ENCODE measurements at regions not wholly inside any gene's neighbourhood (a gene's known extent, or its start where the extent isn't known, plus 50 kb on each side); places are given as distances from the start of the nearest gene placed in this dataset.

DNA sequence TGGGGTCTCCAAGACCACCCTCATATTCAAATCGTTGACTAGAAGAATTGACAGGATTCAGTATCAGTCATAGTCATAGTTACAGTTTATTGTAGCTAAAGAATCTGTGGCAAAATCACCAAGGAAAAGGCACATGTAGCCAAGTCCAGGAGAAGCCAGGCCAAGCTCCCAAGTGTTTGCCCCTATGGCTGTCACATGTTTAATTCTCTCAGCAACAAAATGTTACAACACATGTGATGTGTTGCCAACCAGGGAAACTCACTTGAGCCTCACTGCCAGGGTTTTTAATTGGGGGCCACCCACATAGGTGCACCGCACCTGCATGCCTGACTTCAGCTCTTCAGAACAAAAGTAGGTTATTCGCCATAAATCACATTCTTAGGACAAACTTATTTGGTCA lies 1030.9 kb upstream of the CELF2 start:
- Histone ChIP-seq H3K4me3 (ENCODE audit: extremely low read depth, insufficient read depth, low read length, poor library complexity, severe bottlenecking) (no peak overlapping the region), H3K9me3 (ENCODE audit: control insufficient read depth, low read length) (no peaks in the 10 kb centered on the region), H3K4me1 (ENCODE audit: control insufficient read depth, insufficient read depth, low read length, poor library complexity, severe bottlenecking) (no peaks in the 10 kb centered on the region), H3K27ac (ENCODE audit: low read depth, low read length, severe bottlenecking) (no peak overlapping the region), H3K36me3 (ENCODE audit: control insufficient read depth, insufficient read depth, low read length) (no peaks in the 10 kb centered on the region)
- WGBS, 2 experiments (ENCODE audit: insufficient coverage in 2 of 2) = 86 to 100% methylated on average over 1 of the region's 3 CpGs

DNA sequence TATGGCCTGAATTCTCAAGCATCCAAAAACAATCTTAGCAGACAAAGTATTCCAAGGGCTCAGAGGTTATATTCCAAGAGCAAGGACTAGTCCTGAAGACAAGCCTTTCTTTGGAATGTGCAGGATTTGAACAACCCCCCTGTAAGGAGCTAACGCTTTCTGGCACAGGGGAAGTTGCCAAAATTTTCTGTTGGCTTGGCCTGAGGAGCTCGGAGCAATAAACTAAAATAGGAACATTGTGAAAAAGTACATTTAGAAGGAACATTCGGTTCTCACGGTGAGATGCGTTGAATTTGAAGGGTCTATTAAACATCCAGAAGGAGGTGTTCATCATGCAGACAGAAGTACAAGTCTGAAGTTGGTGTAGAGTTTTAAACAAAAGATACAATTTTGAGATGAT lies 1030.5 kb upstream of the CELF2 start:
- no peaks in the 10 kb centered on the region for H3K36me3 ChIP-seq (ENCODE audit: control insufficient read depth, insufficient read depth, low read length)
- no peaks in the 10 kb centered on the region for H3K9me3 ChIP-seq (ENCODE audit: control insufficient read depth, low read length)
- no peaks in the 10 kb centered on the region for H3K4me1 ChIP-seq (ENCODE audit: control insufficient read depth, insufficient read depth, low read length, poor library complexity, severe bottlenecking)
- 95 to 100% methylated on average over 5 of the region's 5 CpGs for WGBS, 2 experiments (ENCODE audit: insufficient coverage in 2 of 2)
- no peak overlapping the region for H3K27ac ChIP-seq (ENCODE audit: low read depth, low read length, severe bottlenecking)
- H3K4me3 ChIP-seq (ENCODE audit: extremely low read depth, insufficient read depth, low read length, poor library complexity, severe bottlenecking) = no peak overlapping the region

DNA sequence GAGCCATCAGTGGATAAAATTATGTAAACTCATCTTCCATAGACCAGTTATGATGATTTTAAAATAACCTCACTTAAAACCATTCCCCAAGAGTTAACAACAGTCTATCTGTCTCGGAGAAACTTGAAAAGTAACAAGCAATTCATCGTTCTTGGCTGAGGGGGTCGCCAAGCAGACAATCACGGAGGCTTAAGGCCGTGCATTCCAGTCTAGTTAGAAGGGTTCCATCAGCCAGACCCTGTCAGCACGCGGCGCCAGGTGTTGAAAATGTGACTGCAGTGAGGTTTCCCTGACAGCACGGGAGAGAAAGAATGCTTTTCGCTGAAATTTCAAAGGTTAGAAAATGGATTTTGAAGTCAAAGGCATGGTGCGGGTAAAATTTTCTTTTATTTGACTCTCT lies 1025.0 kb upstream of the CELF2 start:
- WGBS, 2 experiments (ENCODE audit: insufficient coverage in 2 of 2) = 74 to 82% methylated on average over 7 to 10 of the region's 11 CpGs
- no peak overlapping the region for H3K4me3 ChIP-seq (ENCODE audit: extremely low read depth, insufficient read depth, low read length, poor library complexity, severe bottlenecking)
- no peaks in the 10 kb centered on the region for H3K9me3 ChIP-seq (ENCODE audit: control insufficient read depth, low read length)
- no peaks in the 10 kb centered on the region for H3K4me1 ChIP-seq (ENCODE audit: control insufficient read depth, insufficient read depth, low read length, poor library complexity, severe bottlenecking)
- no peaks in the 10 kb centered on the region for H3K36me3 ChIP-seq (ENCODE audit: control insufficient read depth, insufficient read depth, low read length)
- no peak overlapping the region for H3K27ac ChIP-seq (ENCODE audit: low read depth, low read length, severe bottlenecking)

DNA sequence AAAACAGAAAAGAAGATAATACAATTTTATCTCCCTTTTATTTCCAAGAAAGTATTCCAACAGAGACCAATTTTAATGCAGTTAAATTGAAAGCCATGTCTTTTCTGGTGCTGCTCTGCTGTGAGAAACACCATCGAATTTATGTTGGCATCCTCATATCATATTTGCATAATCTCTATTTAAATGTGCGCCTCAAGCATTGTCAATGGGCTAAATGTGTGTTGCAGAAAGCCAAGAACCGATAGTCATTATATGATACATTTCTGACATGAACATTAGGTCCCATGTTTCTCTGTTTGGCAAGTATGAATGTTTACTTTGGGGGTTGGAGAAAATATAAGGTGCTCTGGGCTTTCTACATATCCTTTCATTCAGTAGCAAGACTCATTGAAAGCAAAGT lies 1023.5 kb upstream of the CELF2 start:
- Histone ChIP-seq H3K4me1 (ENCODE audit: control insufficient read depth, insufficient read depth, low read length, poor library complexity, severe bottlenecking) (no peaks in the 10 kb centered on the region), H3K27ac (ENCODE audit: low read depth, low read length, severe bottlenecking) (no peak overlapping the region), H3K9me3 (ENCODE audit: control insufficient read depth, low read length) (no peaks in the 10 kb centered on the region), H3K4me3 (ENCODE audit: extremely low read depth, insufficient read depth, low read length, poor library complexity, severe bottlenecking) (no peak overlapping the region), H3K36me3 (ENCODE audit: control insufficient read depth, insufficient read depth, low read length) (no peaks in the 10 kb centered on the region)
- WGBS, 2 experiments (ENCODE audit: insufficient coverage in 2 of 2) = 100% methylated on average over 1 of the region's 3 CpGs; no CpG with 5 or more reads in 1 of the 2 experiments

DNA sequence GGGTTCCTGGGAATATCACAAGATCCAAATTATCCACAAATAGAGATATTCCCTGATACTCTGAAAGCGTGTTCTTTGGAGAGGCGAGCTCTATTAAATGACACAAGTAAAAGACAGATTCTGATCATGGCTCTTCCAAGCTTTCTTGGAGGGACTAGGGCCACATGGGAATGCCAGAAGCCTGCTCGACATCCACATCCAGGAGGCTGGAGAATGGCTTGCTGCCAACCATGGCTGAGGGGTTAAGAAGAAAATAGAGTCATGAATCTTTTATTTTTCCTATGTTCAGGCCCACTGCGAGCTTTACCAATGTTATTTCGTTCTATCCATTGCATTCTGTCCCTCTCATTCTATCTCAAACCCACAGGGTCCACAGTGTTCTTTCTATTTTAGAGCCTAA lies 1018.0 kb upstream of the CELF2 start:
- H3K9me3 ChIP-seq (ENCODE audit: control insufficient read depth, low read length) = no peaks in the 10 kb centered on the region
- H3K4me1 ChIP-seq (ENCODE audit: control insufficient read depth, insufficient read depth, low read length, poor library complexity, severe bottlenecking) = no peaks in the 10 kb centered on the region
- no peak overlapping the region for H3K27ac ChIP-seq (ENCODE audit: low read depth, low read length, severe bottlenecking)
- WGBS, 2 experiments (ENCODE audit: insufficient coverage in 2 of 2) = 96 to 98% methylated on average over 5 of the region's 5 CpGs
- H3K4me3 ChIP-seq (ENCODE audit: extremely low read depth, insufficient read depth, low read length, poor library complexity, severe bottlenecking) = no peak overlapping the region
- no peaks in the 10 kb centered on the region for H3K36me3 ChIP-seq (ENCODE audit: control insufficient read depth, insufficient read depth, low read length)

DNA sequence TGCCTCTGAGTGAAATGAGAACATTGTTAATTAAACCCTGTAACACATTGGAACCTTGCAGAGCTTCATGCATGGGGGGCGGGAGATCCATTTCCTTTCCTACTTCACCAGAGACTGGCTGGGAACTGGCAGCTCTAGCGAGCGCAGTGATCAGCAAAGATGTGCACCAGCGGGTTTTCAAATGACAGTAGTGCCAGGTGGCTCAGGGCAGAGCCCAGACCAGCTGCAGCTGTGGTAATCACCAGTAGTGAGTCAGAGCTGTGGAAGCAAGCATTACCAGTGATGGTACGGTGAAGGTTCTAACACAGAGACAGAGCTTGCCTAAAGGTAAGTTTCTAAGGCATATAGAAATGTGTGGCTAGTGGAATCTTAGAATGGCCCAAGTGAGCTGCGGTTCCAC lies 1009.7 kb upstream of the CELF2 start:
- 96 to 98% methylated on average over 4 to 6 of the region's 6 CpGs for WGBS, 2 experiments (ENCODE audit: insufficient coverage in 2 of 2)
- no peaks in the 10 kb centered on the region for H3K9me3 ChIP-seq (ENCODE audit: control insufficient read depth, low read length)
- H3K4me1 ChIP-seq (ENCODE audit: control insufficient read depth, insufficient read depth, low read length, poor library complexity, severe bottlenecking) = no peaks in the 10 kb centered on the region
- no peak overlapping the region for H3K4me3 ChIP-seq (ENCODE audit: extremely low read depth, insufficient read depth, low read length, poor library complexity, severe bottlenecking)
- H3K36me3 ChIP-seq (ENCODE audit: control insufficient read depth, insufficient read depth, low read length) = no peaks in the 10 kb centered on the region
- H3K27ac ChIP-seq (ENCODE audit: low read depth, low read length, severe bottlenecking) = no peak overlapping the region

DNA sequence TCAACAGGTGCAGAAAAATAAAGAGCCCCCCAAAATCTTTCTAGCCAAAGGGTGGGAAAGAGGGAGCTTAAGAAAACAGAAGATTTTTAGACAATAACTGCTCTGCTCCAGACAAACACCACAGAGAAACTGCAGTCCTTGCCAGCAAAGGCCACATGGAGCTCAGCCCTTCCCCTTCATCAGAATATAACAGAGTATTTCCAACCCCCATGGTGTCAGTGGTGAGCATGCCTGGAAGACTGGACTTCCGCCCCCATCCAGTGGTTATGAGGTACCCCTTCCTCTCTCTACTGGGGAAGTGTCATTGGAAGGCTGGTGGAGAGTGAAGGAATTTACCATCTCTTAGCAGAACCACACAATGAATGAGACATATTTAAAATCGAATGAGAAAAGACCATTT lies 1007.3 kb upstream of the CELF2 start:
- Histone ChIP-seq H3K27ac (ENCODE audit: low read depth, low read length, severe bottlenecking) (no peak overlapping the region), H3K36me3 (ENCODE audit: control insufficient read depth, insufficient read depth, low read length) (no peaks in the 10 kb centered on the region), H3K4me3 (ENCODE audit: extremely low read depth, insufficient read depth, low read length, poor library complexity, severe bottlenecking) (no peak overlapping the region), H3K4me1 (ENCODE audit: control insufficient read depth, insufficient read depth, low read length, poor library complexity, severe bottlenecking) (no peaks in the 10 kb centered on the region), H3K9me3 (ENCODE audit: control insufficient read depth, low read length) (no peaks in the 10 kb centered on the region)
- no CpG with 5 or more reads among the region's 2 CpGs for WGBS, 2 experiments (ENCODE audit: insufficient coverage in 2 of 2)

DNA sequence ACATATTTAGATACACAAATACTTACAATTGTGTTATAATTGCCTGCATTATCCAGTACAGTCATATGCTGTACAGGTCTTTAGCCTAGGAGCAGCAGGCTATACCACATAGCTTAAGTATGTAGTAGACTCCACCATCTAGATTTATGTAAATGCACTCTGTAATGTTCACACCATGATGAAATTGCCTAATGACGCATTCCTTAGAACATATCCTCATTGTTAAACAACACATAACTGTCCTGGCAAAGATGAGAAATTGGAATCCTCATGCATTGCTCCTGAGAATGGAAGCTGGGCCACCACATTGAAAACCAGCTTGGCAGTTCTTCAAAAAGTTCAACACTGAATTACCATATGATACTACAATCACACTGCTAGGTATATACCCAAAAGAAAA lies 1002.8 kb upstream of the CELF2 start:
- Histone ChIP-seq H3K4me3 (ENCODE audit: extremely low read depth, insufficient read depth, low read length, poor library complexity, severe bottlenecking) (no peak overlapping the region), H3K36me3 (ENCODE audit: control insufficient read depth, insufficient read depth, low read length) (no peaks in the 10 kb centered on the region), H3K4me1 (ENCODE audit: control insufficient read depth, insufficient read depth, low read length, poor library complexity, severe bottlenecking) (no peaks in the 10 kb centered on the region), H3K9me3 (ENCODE audit: control insufficient read depth, low read length) (no peaks in the 10 kb centered on the region), H3K27ac (ENCODE audit: low read depth, low read length, severe bottlenecking) (no peak overlapping the region)
- 80 to 89% methylated on average over 1 of the region's 1 CpG for WGBS, 2 experiments (ENCODE audit: insufficient coverage in 2 of 2)

DNA sequence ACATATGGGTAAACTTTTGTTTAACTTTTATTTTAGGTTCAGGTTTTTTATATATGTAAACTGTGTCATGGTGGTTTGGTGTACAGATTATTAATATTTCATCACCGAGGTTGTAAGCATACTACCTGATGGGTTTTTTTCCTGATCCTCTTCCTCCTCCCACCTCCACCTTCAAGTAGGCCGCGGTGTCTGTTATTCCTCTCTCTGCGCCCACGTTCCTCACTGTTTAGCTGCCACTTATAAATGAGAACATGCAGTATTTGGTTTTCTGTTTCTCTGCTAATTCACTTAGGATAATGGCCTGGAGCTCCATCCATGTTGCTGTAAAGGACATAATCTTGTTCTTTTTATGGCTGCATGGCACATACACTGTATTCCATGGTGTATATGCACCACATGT lies 1000.0 kb upstream of the CELF2 start:
- WGBS, 2 experiments (ENCODE audit: insufficient coverage in 2 of 2) = 76% methylated on average over 3 of the region's 5 CpGs; no CpG with 5 or more reads in 1 of the 2 experiments
- H3K4me3 ChIP-seq (ENCODE audit: extremely low read depth, insufficient read depth, low read length, poor library complexity, severe bottlenecking) = no peak overlapping the region
- no peaks in the 10 kb centered on the region for H3K36me3 ChIP-seq (ENCODE audit: control insufficient read depth, insufficient read depth, low read length)
- no peaks in the 10 kb centered on the region for H3K4me1 ChIP-seq (ENCODE audit: control insufficient read depth, insufficient read depth, low read length, poor library complexity, severe bottlenecking)
- no peaks in the 10 kb centered on the region for H3K9me3 ChIP-seq (ENCODE audit: control insufficient read depth, low read length)
- no peak overlapping the region for H3K27ac ChIP-seq (ENCODE audit: low read depth, low read length, severe bottlenecking)

DNA sequence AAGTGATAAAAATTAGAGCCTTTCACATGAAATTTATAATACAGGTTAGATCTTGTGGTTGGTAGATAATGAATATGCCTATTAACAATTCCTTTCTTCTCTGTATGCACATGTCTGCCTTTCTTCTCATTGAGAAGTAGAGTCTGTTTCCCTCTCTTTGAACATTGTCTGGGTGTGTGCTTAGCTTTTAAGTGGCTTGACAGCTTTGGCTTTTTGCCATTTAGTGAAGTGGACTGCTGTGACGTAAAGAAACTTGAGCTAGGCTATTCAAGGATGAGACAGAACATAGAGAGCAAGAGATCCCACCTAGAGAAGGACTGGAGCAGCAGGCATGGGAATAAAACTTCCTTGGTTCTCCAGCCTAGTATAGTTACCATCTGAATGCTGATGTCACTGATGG lies 996.7 kb upstream of the CELF2 start:
- no peak overlapping the region for H3K4me3 ChIP-seq (ENCODE audit: extremely low read depth, insufficient read depth, low read length, poor library complexity, severe bottlenecking)
- H3K36me3 ChIP-seq (ENCODE audit: control insufficient read depth, insufficient read depth, low read length) = no peaks in the 10 kb centered on the region
- H3K27ac ChIP-seq (ENCODE audit: low read depth, low read length, severe bottlenecking) = no peak overlapping the region
- H3K9me3 ChIP-seq (ENCODE audit: control insufficient read depth, low read length) = no peaks in the 10 kb centered on the region
- H3K4me1 ChIP-seq (ENCODE audit: control insufficient read depth, insufficient read depth, low read length, poor library complexity, severe bottlenecking) = no peaks in the 10 kb centered on the region
- 86 to 100% methylated on average over 1 of the region's 1 CpG for WGBS, 2 experiments (ENCODE audit: insufficient coverage in 2 of 2)

DNA sequence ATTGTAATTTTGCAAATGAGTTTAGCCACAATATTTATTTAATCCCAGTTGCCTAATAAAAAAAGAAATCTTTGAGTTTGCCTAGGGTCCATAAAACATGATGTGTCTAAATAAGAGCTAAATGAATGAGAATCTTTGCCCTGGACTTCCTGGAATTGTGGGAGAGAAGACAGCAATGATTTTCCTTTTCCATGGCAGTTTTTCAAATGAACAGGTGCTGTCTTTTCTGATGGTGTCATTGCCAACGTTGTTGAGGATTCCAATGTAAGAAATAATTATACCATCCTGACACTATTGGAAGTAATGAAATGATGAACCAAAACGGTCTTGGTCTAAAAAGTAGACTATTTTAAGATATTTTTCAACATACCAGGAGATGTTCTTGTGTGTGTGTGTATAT lies 984.7 kb upstream of the CELF2 start:
- no peak overlapping the region for H3K27ac ChIP-seq (ENCODE audit: low read depth, low read length, severe bottlenecking)
- no peak overlapping the region for H3K4me3 ChIP-seq (ENCODE audit: extremely low read depth, insufficient read depth, low read length, poor library complexity, severe bottlenecking)
- WGBS, 2 experiments (ENCODE audit: insufficient coverage in 2 of 2) = 100% methylated on average over 1 of the region's 2 CpGs; no CpG with 5 or more reads in 1 of the 2 experiments
- H3K9me3 ChIP-seq (ENCODE audit: control insufficient read depth, low read length) = no peaks in the 10 kb centered on the region
- no peaks in the 10 kb centered on the region for H3K36me3 ChIP-seq (ENCODE audit: control insufficient read depth, insufficient read depth, low read length)
- no peaks in the 10 kb centered on the region for H3K4me1 ChIP-seq (ENCODE audit: control insufficient read depth, insufficient read depth, low read length, poor library complexity, severe bottlenecking)

DNA sequence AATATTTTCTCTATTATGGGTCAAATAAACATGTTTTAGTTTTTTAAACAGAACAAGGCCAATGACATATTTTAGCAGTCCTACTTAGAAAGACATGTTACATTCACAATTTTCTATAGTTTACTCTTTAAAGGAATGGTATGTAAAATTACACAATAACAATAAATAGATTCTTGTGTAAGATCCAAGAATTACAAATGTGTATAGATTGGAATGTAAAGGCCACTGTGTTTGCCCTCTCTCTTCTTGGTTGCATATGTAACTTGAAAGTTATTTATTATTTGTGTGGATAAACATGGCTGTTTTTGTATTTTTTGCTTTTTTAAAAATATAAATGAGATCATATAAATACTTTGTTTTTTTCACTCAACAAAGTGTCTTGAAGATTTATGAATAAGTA lies 979.3 kb upstream of the CELF2 start:
- H3K27ac ChIP-seq (ENCODE audit: low read depth, low read length, severe bottlenecking) = no peak overlapping the region
- no peak overlapping the region for H3K4me3 ChIP-seq (ENCODE audit: extremely low read depth, insufficient read depth, low read length, poor library complexity, severe bottlenecking)
- no peaks in the 10 kb centered on the region for H3K36me3 ChIP-seq (ENCODE audit: control insufficient read depth, insufficient read depth, low read length)
- H3K4me1 ChIP-seq (ENCODE audit: control insufficient read depth, insufficient read depth, low read length, poor library complexity, severe bottlenecking) = no peaks in the 10 kb centered on the region
- no peaks in the 10 kb centered on the region for H3K9me3 ChIP-seq (ENCODE audit: control insufficient read depth, low read length)
